ENCODE measurements at regions not wholly inside any gene's neighbourhood (a gene's known extent, or its start where the extent isn't known, plus 50 kb on each side); places are given as distances from the start of the nearest gene placed in this dataset.
"Not testable (repeated sequence)": the region's sequence is repeated elsewhere in the genome, so short reads cannot be mapped to it uniquely, and the experiment has no call there.

DNA sequence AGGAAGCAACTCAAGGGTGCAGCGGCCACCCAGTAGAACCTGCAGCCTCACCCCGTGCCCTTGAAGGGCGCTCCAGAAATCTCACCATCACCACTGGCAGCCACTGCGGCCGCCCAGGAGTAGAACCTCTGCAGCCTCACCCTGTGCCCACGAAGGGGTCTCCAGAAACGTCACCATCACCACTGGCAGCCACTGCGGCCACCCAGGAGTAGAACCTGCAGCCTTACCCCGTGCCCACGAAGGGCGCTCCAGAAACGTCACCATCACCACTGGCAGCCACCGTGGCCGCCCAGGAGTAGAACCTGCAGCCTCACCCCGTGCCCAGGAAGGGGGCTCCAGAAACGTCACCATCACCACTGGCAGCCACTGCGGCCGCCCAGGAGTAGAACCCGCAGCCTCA is 336.0 kb downstream of the TEX29 start:
- DNase-seq = no peak

DNA sequence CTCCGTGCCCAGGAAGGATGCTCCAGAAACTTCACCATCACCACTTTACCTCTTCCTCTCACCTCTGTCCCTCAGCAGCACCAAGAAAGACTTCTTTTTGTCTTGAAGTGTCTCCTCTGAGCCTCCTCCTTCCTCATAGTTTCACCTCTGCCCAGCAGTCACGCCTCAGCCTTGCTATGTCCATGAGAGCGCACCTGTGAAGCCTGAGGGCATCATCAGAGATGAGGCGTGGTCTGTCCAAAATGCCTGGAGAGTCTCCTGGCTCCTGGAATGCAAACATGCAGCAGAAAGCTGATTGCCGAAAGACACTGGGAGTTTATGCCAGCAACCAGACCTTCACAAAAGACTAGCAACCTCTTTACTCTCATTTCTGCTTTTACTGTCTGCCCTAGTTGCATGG is 336.6 kb downstream of the TEX29 start:
- DNase-seq = no peak

DNA sequence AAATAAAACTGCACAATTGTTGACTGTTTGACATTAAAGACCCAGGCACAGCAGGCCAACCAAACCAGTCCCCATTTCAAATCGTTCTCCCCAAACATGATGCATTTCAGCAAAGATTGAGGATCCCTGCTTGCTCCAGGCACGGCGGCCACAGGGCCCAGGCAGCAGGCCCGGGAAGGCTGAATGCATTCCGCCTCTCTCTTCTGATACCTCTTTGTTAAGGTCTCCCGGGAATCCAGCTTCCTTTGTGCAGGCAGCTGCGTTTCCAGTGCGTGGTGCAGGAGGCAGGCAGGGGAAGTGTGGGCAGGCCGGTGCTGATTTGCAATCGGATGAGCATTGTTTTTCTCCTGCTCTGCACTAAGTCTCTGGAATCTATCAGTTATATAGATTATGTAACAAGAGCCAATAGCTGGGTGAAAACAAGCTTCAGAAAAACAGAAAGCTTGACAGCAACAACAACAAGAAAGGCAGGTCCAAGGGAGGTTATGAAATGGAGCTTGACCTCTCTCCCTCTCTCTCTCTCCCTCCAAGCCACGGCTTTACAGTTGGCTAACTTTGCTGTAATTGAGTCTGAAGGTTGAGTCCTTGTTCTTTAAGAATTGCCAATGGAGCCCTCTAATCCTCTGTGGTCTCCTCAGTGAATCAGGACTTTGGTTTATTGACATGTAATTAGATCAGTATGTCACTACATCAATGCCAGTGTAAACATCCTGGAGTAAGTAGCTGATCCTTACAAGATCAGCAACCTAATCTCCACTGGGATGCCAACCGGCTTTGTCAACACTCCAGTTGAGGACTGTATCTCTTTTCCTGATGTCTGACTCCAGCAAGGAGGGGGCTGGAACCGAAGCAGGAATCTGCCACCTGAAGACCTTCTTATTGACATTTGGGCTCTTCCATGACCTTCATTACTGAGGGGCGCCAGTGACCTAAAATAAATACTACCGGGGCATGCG is 338.0 kb downstream of the TEX29 start:
- no peak for DNase-seq

DNA sequence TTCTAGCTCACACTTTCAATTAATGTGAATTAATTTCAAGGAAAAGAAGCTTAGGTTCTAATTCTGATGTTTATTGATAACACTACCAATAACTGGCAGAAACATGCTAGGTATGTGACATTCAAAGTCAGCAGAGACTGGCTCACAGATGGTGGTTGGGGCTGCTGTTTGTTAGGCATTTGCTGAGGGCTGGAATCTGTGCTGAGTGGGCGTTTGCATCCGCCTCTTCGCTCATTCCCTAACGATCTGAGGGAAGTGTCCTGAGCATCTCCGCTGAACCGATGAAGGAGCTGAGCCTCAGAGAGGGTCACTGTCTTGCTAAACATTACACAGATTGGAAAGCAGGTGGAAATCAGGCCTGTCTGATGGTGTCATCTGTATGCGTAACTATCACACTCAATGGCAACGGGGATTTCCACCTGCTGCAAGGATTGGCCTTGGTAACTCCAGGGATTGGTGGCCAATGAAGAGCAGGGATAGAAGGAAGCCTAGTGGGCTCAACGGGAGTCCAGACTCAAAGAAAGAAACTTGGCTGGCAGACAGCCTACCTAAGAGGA is 338.9 kb downstream of the TEX29 start:
- DNase-seq = no peak

DNA sequence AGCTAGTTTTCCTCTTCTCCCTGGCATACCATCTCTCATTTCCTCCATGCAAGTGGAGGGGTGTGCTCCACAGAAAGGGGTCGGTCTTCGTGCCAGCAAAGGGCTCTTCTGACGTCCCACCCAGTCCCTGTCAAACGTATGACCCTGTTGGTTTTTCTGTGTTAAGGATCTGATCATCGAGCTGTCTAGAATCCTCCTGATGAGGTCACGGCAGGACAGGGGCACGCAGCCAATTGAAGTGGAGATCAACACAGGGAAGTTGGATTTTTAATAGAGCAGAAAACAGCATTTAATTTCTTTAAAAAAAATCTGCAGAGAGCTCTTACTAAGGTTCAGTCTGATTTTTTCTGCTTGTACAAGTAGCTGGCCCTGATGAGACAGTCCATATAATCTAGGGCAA is 339.4 kb downstream of the TEX29 start:
- DNase-seq = no peak

DNA sequence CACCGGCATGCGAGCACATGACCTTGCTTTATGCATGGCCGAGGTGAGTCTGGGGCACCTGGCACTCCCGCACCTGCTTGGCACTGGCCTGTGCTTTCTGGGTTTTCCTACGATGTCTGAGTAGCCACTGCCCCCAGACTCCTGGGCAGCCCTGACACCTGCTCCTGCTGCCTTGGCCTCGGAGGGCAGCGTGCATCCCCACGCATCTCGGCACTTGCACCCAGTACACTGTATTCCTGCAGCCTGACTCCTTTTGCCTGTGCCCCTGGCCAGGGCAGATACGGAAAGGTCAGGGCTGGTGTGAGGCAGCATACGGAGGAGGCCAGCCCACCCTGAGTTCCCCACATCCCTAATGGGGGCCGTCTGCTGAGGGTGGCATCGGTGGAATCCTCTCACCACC is 340.6 kb downstream of the TEX29 start:
- DNase-seq = no peak

DNA sequence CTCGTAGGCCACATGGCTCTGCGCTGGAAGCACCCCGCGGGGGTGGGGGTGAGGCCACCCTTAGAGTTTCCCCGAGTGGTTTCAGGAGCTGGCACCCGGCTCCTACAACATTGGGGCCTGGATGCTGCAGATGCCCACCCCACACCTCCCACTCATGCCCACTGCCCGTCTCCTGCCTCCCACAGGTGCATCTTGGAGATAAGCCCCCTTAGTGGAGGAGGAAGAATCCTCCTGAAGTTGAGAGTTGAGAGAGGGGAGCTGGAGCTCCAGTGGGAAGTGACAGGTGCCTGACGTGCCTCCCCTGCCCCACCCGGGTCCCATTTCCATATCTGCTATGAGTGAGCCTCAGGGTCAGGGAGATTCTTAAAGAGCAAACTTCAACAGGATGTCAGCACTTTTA is 341.3 kb downstream of the TEX29 start:
- no peak for DNase-seq

DNA sequence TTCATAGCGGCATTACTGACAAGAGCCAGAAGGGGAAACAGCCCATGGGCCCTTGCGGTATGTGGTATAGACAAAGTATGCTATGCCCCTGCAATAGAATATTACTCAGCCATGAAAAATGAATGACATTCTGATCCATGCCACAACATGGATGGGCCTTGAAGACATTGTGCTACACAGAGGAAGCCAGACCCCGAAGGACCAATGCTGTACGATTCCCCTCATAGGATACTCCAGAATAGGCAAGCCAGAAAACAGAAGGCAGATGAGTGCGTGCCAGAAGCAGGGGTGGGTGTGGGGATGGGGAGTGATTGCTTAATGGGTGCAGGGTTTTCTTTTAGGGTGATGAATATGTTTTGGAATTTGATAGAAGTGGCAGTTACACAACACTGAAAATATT is 342.0 kb downstream of the TEX29 start:
- DNase-seq = no peak

DNA sequence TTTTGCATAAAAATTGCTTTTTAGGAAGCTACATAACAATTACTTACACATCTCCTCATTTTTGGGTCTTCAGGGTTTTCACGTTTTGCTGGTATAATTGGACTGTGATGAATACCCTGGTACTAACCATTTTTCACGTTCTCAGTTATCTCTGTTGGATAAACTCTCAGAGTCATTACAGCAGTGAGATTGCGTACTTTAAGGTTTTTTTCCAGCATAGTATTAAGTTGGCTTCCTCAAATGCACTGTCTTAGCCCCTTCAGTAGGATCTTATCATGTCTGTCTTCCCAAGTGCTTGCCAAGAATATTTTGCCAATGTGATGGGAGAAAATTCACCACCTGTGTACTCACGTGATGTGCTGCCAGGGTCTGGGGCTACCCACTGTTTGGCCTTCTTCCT is 342.5 kb downstream of the TEX29 start:
- DNase-seq = no peak

DNA sequence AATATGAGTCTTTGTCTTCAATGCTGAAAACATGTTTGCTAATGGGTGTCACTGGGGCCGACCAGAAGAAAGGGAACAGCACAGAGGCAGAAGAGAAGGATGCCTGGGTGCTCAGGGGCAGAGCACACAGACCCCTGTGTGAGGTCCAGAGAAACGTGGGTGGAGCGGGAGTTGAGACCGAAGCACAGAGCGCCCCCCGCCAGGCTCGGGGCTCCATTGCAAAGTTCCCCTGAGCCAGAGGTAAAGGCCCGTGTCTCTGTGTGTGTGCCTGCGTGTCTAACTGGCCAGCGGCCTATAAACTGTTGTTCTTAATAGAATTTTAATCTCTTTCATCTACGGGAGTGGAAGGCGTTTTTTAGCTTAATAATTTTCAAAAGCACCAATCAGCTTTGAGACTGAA is 343.1 kb downstream of the TEX29 start:
- no peak for DNase-seq

DNA sequence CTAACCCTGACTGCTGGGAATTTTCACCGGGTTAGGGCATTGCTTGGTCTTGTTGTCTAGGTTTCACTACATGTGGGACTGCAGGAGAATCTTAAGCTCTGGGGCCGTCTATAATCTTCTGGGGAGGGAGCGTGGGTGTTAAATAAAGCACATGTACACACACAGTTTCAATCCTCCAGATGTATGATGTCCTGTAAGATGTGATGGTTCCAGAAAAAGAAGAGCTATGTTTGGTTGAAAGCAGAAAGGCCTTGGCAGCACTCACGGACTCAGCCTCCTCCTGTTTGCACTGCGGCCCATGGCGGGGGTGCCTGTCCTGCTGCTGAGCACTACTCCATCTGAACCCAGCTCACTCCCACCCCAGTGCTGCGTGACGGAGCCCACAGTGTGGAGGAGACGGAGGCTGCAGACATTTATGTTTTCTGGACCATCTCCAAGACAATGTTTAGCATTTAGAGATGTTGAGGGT is 343.5 kb downstream of the TEX29 start:
- no peak for DNase-seq

DNA sequence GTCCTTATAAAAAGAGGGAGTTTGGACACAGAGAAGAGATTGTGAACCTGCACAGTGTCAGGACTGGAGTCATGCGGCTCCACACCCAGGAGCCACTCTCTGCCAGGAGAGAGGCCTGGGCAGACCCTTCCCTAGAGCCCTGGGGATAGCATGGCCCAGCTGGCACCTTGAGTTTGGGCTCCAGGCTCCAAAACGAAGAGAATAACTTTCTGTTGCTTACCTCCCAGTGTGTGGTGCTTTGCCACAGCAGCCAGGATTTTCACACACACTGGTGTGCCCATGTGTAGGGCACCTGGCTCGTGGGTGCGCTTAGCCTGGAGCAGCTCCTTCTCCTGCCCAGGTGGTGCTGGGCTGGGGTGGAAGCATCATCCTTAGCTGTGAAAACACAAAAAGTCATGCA is 344.3 kb downstream of the TEX29 start:
- DNase-seq = no peak

DNA sequence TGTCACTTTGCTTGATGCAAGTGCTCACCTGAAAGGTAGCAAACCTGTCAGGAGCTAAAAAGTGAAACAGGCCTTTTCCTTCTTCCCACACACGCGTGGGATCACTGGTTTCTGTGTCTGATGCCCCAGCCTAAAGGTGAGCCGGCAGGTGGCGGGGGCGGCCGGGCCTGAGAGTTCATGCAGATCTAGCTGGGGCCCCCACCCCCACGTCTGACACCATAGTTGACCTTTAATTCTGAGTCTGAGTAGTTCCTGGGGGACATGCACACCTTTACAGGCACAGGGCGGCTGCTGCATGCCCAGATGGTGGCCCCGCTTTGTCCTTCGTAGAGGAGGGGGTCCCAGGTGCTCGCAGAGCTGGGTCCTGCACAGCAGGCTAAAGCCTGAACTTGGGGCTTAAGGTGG is 345.3 kb downstream of the TEX29 start:
- DNase-seq = no peak

DNA sequence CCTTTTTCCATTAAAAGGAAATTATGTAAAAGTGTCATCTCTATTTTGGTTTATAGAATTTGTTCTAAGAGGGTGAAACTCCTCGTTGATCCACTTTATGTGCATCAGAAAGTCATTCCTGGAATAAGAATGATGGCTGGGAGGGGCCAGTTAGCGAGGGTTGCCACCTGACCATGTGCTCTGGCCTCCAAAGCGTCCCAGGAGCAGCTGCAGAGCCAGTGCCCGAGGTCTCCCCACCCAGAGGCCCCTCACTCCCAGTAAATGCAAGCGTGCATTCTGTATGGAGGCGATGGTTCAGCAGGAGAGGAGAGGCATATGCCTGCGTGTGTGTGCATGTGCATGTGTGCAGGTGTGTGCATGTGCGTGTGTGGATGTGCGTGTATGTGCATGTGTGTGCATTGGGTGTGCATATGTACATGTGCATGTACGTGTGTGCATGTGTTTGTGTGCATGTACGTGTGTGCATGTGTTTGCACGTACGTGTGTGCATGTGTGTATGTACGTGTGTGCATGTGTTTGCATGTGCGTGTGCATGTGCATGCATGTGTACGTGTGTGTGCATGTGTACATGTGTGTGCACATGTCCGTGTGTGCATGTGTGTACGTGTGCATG is 345.8 kb downstream of the TEX29 start:
- DNase-seq = no peak

DNA sequence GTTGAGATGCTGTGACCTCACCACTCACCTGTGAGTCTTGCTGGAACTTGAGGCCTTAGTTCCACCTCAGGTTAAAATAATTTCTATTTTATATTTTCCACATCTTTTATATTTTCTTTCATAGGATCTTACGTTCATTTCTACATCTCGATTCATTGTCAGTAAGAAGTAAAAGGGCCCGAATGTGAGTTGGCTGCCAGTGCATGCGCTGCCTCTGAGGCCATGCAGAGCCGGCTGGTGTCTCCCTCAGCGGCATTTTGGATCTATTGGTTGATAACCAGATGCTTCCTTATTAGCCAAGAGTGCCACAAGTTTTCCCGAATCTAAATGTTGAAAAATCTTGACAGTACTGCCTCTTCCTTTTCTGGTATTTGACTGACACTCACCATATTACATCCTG is 347.3 kb downstream of the TEX29 start:
- DNase-seq = no peak

DNA sequence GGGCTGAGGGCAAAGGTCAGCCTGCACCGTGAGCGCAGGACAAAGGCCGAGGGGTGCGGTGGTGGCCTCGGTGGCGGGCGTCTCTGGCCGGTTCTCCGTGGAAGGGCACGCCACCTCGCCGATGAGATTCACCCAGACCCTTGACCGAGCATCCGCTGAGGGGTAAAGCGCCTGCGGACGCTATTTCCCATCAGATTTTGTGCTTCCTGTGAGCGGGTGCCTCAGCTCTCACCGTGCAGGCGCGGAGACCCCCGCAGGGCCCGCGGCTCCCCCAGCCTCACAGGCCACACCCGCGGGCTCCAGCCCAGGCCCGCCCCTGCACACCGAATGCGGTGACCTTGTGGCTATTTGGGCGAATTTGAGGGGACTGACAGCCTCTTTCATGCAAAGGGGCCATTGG is 348.0 kb downstream of the TEX29 start:
- no peak for DNase-seq

DNA sequence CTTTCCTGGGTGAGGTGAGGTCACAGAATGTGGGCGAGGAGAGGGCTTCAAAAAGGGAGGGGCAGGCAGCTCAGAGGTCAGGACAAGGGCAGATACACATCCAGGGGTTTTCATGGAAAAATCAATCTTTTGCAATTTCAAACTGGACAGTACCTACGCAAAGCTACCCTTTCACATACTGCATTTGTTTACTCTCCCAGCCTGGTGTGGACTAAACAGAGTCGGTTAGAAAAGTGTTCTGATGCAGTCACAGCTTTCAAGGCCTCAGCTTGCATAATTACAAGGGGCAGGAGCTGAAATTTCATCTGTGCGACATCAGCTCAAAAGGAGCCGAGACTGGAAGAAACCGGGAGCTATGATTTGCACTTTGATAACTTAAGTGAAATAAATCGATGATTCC is 351.8 kb downstream of the TEX29 start:
- DNase-seq = not testable (repeated sequence)

DNA sequence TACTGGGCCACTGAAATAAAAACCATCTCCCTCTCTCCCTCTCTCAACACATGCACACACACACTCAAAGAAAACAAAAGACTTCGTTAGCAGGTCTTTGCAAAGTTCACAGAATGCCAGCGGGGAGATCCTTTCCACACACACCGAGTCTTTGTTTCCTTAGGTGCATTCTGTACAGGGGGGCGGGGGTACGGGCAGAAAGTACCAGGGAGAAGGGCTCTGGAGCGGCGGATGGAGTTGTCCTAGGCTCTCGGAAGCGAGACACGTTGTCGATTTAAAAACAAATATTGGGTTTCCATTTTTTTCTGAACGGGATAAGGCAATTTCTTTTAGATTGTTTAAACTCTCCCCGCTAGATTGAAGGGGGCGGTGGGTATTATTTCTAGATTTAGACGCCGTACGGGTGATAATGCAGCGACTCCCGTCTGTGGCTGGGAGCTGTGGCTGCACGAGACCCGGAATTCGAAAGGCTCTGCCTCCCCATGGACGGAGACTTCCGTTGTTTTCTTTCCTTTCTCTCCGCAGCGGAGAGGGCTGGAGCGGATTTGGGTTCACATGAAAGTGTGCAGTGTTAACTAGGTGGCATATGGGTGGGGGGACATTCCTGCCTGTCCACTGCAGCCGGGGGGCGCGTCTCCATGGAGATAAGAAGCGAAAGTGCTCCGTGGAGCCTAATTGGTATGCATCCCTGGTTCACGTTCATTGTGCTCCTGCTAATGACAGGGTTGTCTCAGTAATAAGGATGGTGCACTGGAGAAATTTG is 357.9 kb downstream of the TEX29 start:
- DNase-seq = not testable (repeated sequence)

DNA sequence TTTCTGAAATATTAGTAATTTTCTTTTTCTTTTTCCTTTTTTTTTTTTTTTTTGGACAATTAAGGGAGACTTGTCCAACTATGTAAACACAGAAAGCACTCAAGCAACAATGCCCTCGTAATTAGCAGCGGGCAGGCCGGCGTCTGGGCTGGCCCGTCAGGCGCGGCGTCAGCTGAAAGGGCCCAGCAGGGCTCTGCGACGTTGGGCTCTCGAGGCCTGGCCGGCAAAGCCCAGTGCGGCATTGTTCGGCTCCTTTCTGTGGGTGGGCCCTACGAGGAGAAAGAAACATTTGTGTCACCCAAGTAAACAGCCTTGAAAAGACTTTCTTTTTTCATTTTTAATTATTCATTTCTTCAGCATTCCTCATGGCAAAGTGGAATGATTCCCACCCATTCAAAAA is 359.2 kb downstream of the TEX29 start:
- DNase-seq = not testable (repeated sequence)

DNA sequence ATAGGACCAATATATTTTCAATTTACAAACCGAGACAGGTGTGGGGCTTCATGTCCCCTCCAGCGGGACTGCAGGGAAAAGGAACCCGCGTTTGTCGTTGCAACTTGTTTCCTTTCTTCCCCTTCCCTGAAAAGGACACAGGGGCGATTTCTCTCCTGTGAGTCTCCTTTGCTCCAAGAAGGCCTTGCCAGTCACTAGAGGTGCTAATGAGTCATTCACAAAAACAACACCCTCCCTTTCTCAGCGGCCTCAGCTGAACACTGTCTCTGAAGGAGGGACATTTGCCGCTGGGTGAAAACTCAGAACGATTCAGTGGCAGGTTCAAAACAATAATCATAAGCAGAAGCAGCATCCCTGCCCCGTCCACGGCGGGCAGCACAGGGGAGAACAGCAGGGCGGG is 359.7 kb downstream of the TEX29 start:
- DNase-seq = not testable (repeated sequence)

DNA sequence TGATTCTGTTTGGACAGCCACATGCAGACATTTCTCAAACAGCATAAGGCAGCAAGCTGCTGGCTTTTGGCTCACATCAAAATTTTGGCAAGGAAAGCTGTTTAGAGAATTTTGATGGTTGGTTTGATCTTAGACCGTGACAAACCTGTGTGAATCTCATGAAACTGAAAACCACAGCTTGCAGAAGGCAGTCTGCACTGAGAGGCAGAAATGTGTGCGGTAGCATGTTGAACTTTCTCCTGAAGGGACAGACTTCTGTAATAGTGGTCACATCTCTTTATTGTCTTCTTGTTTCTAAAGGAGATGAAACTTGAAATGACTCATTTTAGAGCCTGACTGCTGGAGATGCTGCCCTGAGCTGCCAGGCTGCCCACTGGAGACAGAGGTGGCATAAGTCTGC is 371.6 kb downstream of the TEX29 start:
- DNase-seq = not testable (repeated sequence)

DNA sequence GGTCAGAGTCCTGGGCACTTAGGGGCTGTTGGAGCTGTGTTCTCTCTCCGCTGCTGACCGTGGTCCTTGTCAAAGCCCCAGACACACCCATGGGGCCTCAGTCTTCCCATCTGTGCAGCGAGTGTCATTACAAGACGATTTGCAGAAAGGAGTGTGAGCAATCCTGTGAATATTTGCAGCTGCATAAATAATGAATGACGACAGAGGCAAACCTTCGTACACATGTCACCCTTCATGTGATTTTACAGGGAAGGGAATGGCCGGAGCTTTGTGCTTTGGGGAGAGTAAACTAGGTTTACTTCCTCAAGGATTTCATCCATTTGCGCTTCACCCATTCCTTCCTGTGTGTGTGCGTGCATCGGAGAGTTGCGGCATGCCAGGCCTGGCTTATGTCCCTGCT is 370.8 kb upstream of the SOX1 start:
- not testable (repeated sequence) for DNase-seq

DNA sequence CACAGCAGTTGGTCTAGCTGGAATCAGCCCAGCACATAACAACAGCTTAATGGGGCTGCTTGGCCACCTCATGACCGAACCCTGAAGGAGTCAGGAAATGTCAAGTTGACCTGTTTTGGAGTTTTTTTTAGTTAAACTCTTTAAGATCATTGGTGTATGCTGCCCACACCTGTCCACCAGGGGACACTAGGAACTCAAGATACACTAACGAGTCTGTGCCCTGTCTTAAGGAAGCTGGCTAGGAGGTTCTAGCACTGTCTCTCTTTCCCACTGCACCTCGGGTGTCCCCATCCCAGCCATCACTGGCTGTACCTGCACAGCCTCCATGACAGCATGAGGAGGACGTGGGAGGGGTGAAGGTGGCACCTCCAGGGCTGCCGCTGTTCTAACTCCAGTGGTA is 364.9 kb upstream of the SOX1 start:
- not testable (repeated sequence) for DNase-seq

Measured in CD4-positive, alpha-beta T cell treated with Interleukin-21 for 1 hour (primary cell).